ENCODE measurements at regions not wholly inside any gene's neighbourhood (a gene's known extent, or its start where the extent isn't known, plus 50 kb on each side); places are given as distances from the start of the nearest gene placed in this dataset.
"Not testable (repeated sequence)": the region's sequence is repeated elsewhere in the genome, so short reads cannot be mapped to it uniquely, and the experiment has no call there.

- H3K27ac Mint-ChIP-seq: no peak overlapping the region
- H3K36me3 Mint-ChIP-seq (ENCODE audit: low read depth): no peaks in the 10 kb centered on the region
- H3K27me3 Mint-ChIP-seq (ENCODE audit: low read depth): no peaks in the 10 kb centered on the region
- H3K4me1 Mint-ChIP-seq (ENCODE audit: low read depth): no peaks in the 10 kb centered on the region
- no peaks in the 10 kb centered on the region for H3K9me3 Mint-ChIP-seq
- no peak overlapping the region for H3K4me3 Mint-ChIP-seq
Observed at GRCh38 chr18:51486735-51487366, 289.4 kb upstream of the MEX3C start.

GRCh38 chr18:51490417-51490816, 292.9 kb upstream of the MEX3C start:
- no peaks in the 10 kb centered on the region for H3K4me1 Mint-ChIP-seq (ENCODE audit: low read depth)
- H3K27ac Mint-ChIP-seq: no peak overlapping the region
- no peaks in the 10 kb centered on the region for H3K27me3 Mint-ChIP-seq (ENCODE audit: low read depth)
- no peaks in the 10 kb centered on the region for H3K36me3 Mint-ChIP-seq (ENCODE audit: low read depth)
- H3K4me3 Mint-ChIP-seq: no peak overlapping the region
- no peaks in the 10 kb centered on the region for H3K9me3 Mint-ChIP-seq

GRCh38 chr18:51490860-51491259, 293.4 kb upstream of the MEX3C start:
- no peaks in the 10 kb centered on the region for H3K36me3 Mint-ChIP-seq (ENCODE audit: low read depth)
- H3K27me3 Mint-ChIP-seq (ENCODE audit: low read depth): no peaks in the 10 kb centered on the region
- H3K9me3 Mint-ChIP-seq: no peaks in the 10 kb centered on the region
- H3K4me3 Mint-ChIP-seq: no peak overlapping the region
- H3K27ac Mint-ChIP-seq: no peak overlapping the region
- H3K4me1 Mint-ChIP-seq (ENCODE audit: low read depth): no peaks in the 10 kb centered on the region

- H3K36me3 Mint-ChIP-seq (ENCODE audit: low read depth): no peaks in the 10 kb centered on the region
- H3K4me1 Mint-ChIP-seq (ENCODE audit: low read depth): no peaks in the 10 kb centered on the region
- no peaks in the 10 kb centered on the region for H3K27me3 Mint-ChIP-seq (ENCODE audit: low read depth)
- H3K27ac Mint-ChIP-seq: no peak overlapping the region
- no peaks in the 10 kb centered on the region for H3K9me3 Mint-ChIP-seq
- H3K4me3 Mint-ChIP-seq: no peak overlapping the region
Observed at GRCh38 chr18:51491678-51492372, 294.3 kb upstream of the MEX3C start.

GRCh38 chr18:51498085-51498855, 300.8 kb upstream of the MEX3C start:
- Mint-ChIP-seq H3K9me3 (no peaks in the 10 kb centered on the region), H3K4me1 (ENCODE audit: low read depth) (no peaks in the 10 kb centered on the region), H3K27ac (no peak overlapping the region), H3K36me3 (ENCODE audit: low read depth) (no peaks in the 10 kb centered on the region), H3K27me3 (ENCODE audit: low read depth) (no peaks in the 10 kb centered on the region), H3K4me3 (no peak overlapping the region)

GRCh38 chr18:51503351-51503750, 305.9 kb upstream of the MEX3C start:
- Mint-ChIP-seq H3K27me3 (ENCODE audit: low read depth) (no peaks in the 10 kb centered on the region), H3K4me1 (ENCODE audit: low read depth) (no peaks in the 10 kb centered on the region), H3K36me3 (ENCODE audit: low read depth) (no peaks in the 10 kb centered on the region), H3K9me3 (peaks cover 7% of the 10 kb centered on the region), H3K4me3 (no peak overlapping the region), H3K27ac (no peak overlapping the region)

GRCh38 chr18:51506811-51507210, 309.3 kb upstream of the MEX3C start:
- Mint-ChIP-seq H3K4me1 (ENCODE audit: low read depth) (no peaks in the 10 kb centered on the region), H3K9me3 (peaks cover 12% of the 10 kb centered on the region), H3K27me3 (ENCODE audit: low read depth) (no peaks in the 10 kb centered on the region), H3K27ac (no peak overlapping the region), H3K4me3 (no peak overlapping the region), H3K36me3 (ENCODE audit: low read depth) (no peaks in the 10 kb centered on the region)

GRCh38 chr18:51508410-51508809, 310.9 kb upstream of the MEX3C start:
- H3K4me1 Mint-ChIP-seq (ENCODE audit: low read depth); H3K27me3 Mint-ChIP-seq (ENCODE audit: low read depth); H3K36me3 Mint-ChIP-seq (ENCODE audit: low read depth); H3K4me3 Mint-ChIP-seq; H3K27ac Mint-ChIP-seq: not testable (repeated sequence)
- H3K9me3 Mint-ChIP-seq: peaks cover 12% of the 10 kb centered on the region

- Mint-ChIP-seq H3K27me3 (ENCODE audit: low read depth) (no peaks in the 10 kb centered on the region), H3K4me1 (ENCODE audit: low read depth) (no peaks in the 10 kb centered on the region), H3K9me3 (peaks cover 12% of the 10 kb centered on the region), H3K4me3 (no peak overlapping the region), H3K36me3 (ENCODE audit: low read depth) (no peaks in the 10 kb centered on the region), H3K27ac (no peak overlapping the region)
Observed at GRCh38 chr18:51510020-51510419, 312.5 kb upstream of the MEX3C start.

- Mint-ChIP-seq H3K27me3 (ENCODE audit: low read depth) (no peaks in the 10 kb centered on the region), H3K27ac (no peak overlapping the region), H3K9me3 (peaks cover 4% of the 10 kb centered on the region), H3K4me1 (ENCODE audit: low read depth) (no peaks in the 10 kb centered on the region), H3K4me3 (no peak overlapping the region), H3K36me3 (ENCODE audit: low read depth) (no peaks in the 10 kb centered on the region)
Observed at GRCh38 chr18:51513517-51513916, 316.0 kb upstream of the MEX3C start.

- no peak overlapping the region for H3K4me3 Mint-ChIP-seq
- no peaks in the 10 kb centered on the region for H3K27me3 Mint-ChIP-seq (ENCODE audit: low read depth)
- no peaks in the 10 kb centered on the region for H3K4me1 Mint-ChIP-seq (ENCODE audit: low read depth)
- no peaks in the 10 kb centered on the region for H3K36me3 Mint-ChIP-seq (ENCODE audit: low read depth)
- peaks cover 1% of the 10 kb centered on the region for H3K9me3 Mint-ChIP-seq
- no peak overlapping the region for H3K27ac Mint-ChIP-seq
Observed at GRCh38 chr18:51514128-51514527, 316.6 kb upstream of the MEX3C start.

GRCh38 chr18:51516478-51517038, 319.1 kb upstream of the MEX3C start:
- Mint-ChIP-seq H3K27me3 (ENCODE audit: low read depth) (no peaks in the 10 kb centered on the region), H3K9me3 (no peaks in the 10 kb centered on the region), H3K27ac (no peak overlapping the region), H3K4me3 (no peak overlapping the region), H3K4me1 (ENCODE audit: low read depth) (no peaks in the 10 kb centered on the region), H3K36me3 (ENCODE audit: low read depth) (no peaks in the 10 kb centered on the region)

GRCh38 chr18:51519571-51519970, 322.1 kb upstream of the MEX3C start:
- Mint-ChIP-seq H3K36me3 (ENCODE audit: low read depth) (no peaks in the 10 kb centered on the region), H3K4me1 (ENCODE audit: low read depth) (no peaks in the 10 kb centered on the region), H3K27me3 (ENCODE audit: low read depth) (no peaks in the 10 kb centered on the region), H3K27ac (no peak overlapping the region), H3K9me3 (no peaks in the 10 kb centered on the region), H3K4me3 (no peak overlapping the region)

GRCh38 chr18:51520676-51521180, 323.2 kb upstream of the MEX3C start:
- Mint-ChIP-seq H3K9me3 (no peaks in the 10 kb centered on the region), H3K36me3 (ENCODE audit: low read depth) (no peaks in the 10 kb centered on the region), H3K4me1 (ENCODE audit: low read depth) (no peaks in the 10 kb centered on the region), H3K27me3 (ENCODE audit: low read depth) (no peaks in the 10 kb centered on the region), H3K4me3 (no peak overlapping the region), H3K27ac (no peak overlapping the region)

GRCh38 chr18:51522338-51522737, 324.9 kb upstream of the MEX3C start:
- Mint-ChIP-seq H3K4me3 (no peak overlapping the region), H3K27me3 (ENCODE audit: low read depth) (no peaks in the 10 kb centered on the region), H3K4me1 (ENCODE audit: low read depth) (no peaks in the 10 kb centered on the region), H3K9me3 (no peaks in the 10 kb centered on the region), H3K27ac (no peak overlapping the region), H3K36me3 (ENCODE audit: low read depth) (no peaks in the 10 kb centered on the region)
